Fibroblast of lung (primary cell): ENCODE measurements at regions not wholly inside any gene's neighbourhood (a gene's known extent, or its start where the extent isn't known, plus 50 kb on each side); places are given as distances from the start of the nearest gene placed in this dataset.

Experiments used
- EZH2 ChIP-seq: IDR thresholded peaks from 2 replicates; pipeline ENCODE4 v1.5.1; 2012; ENCODE audit warnings: low read length, control low read depth, mild to moderate bottlenecking; ENCODE audit errors: missing control alignments
- TF ChIP-seq, protein P1 (sequence below), 2 donors: IDR thresholded peaks in 1 of 2; conservative IDR thresholded peaks in 1 of 2; 1 replicate in 1 of 2; 2 replicates in 1 of 2; pipeline ENCODE4 v1.5.1; 2011 to 2012; ENCODE audit warnings: low read length in 2 of 2, control low read depth in 1 of 2, inconsistent platforms in 1 of 2, low read depth in 1 of 2, mild to moderate bottlenecking in 1 of 2

DNA sequence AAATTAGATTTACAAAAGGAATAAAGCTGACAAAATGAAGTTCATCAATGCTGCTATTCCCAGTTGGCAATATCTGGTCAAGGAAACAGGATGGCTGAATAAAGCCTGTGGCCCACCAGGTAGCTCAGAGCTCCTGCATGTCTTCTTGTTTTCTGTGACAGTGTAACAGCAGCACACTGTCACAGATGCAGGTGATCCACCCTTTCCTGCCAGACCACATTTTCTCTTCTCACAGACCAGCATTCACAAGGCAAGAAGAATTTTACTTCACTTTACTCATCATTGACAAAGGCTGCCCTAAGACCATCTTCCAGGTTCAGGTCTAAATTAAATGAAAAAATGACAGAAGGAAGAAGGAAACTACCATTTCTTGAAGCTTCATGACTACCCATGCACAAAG lies 166.2 kb upstream of the MEIS1 start:
- TF ChIP-seq, protein P1, sequence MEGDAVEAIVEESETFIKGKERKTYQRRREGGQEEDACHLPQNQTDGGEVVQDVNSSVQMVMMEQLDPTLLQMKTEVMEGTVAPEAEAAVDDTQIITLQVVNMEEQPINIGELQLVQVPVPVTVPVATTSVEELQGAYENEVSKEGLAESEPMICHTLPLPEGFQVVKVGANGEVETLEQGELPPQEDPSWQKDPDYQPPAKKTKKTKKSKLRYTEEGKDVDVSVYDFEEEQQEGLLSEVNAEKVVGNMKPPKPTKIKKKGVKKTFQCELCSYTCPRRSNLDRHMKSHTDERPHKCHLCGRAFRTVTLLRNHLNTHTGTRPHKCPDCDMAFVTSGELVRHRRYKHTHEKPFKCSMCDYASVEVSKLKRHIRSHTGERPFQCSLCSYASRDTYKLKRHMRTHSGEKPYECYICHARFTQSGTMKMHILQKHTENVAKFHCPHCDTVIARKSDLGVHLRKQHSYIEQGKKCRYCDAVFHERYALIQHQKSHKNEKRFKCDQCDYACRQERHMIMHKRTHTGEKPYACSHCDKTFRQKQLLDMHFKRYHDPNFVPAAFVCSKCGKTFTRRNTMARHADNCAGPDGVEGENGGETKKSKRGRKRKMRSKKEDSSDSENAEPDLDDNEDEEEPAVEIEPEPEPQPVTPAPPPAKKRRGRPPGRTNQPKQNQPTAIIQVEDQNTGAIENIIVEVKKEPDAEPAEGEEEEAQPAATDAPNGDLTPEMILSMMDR (conservative IDR thresholded peaks at IDR 0.05 in 1 of 2, IDR thresholded peaks at IDR 0.05 in 1 of 2; ENCODE audit: low read depth in 1 of 2, low read length in 2 of 2), result no peak
- TF ChIP-seq EZH2, result no peak
